Thymus (tissue), 11 donors: ENCODE measurements at regions not wholly inside any gene's neighbourhood (a gene's known extent, or its start where the extent isn't known, plus 50 kb on each side); places are given as distances from the start of the nearest gene placed in this dataset.

ENCODE experiments used
- DNase-seq, 9 donors: peaks; one replicate each; pipeline ENCODE4 v3.0.0-alpha.2; 2013; ENCODE audit warnings: low spot score in 9 of 9, low read depth in 6 of 9, missing footprints in 1 of 9
- H3K27ac ChIP-seq, 2 donors: one replicate each; pipeline ENCODE4 v1.5.1; 2013; ENCODE audit warnings: control low read depth in 1 of 2, low read depth in 1 of 2, low read length in 1 of 2, mild to moderate bottlenecking in 1 of 2, moderate library complexity in 1 of 2
- H3K27me3 ChIP-seq, 2 donors: one replicate each; pipeline ENCODE4 v1.5.1; 2013; ENCODE audit warnings: low read length in 1 of 2; ENCODE audit not compliant: control insufficient read depth in 2 of 2, insufficient read depth in 1 of 2
- H3K36me3 ChIP-seq, 2 donors: one replicate each; pipeline ENCODE4 v1.5.1; 2013; ENCODE audit warnings: low read length in 1 of 2, mild to moderate bottlenecking in 1 of 2, moderate library complexity in 1 of 2; ENCODE audit not compliant: control insufficient read depth in 2 of 2, insufficient read depth in 2 of 2
- H3K4me1 ChIP-seq, 2 donors: one replicate each; pipeline ENCODE4 v1.5.1; 2013; ENCODE audit warnings: low read length in 2 of 2; ENCODE audit not compliant: control insufficient read depth in 2 of 2, insufficient read depth in 2 of 2
- H3K4me3 ChIP-seq, 2 donors: one replicate each; pipeline ENCODE4 v1.5.1; 2013; ENCODE audit warnings: low read length in 2 of 2, control low read depth in 1 of 2, mild to moderate bottlenecking in 1 of 2
- H3K9me3 ChIP-seq, 2 donors: one replicate each; pipeline ENCODE4 v1.5.1; 2013; ENCODE audit warnings: low read length in 1 of 2, mild to moderate bottlenecking in 1 of 2; ENCODE audit not compliant: control insufficient read depth in 2 of 2, insufficient read depth in 1 of 2
- WGBS: extraction: QIAGEN DNeasy Blood & Tissue Kit; methylation state at CpG from one replicate; pipeline ENCODE4 v1.1.7; 2013; 5-methylcytosine and 5-hydroxymethylcytosine counted together
- donor health status: healthy.

DNA sequence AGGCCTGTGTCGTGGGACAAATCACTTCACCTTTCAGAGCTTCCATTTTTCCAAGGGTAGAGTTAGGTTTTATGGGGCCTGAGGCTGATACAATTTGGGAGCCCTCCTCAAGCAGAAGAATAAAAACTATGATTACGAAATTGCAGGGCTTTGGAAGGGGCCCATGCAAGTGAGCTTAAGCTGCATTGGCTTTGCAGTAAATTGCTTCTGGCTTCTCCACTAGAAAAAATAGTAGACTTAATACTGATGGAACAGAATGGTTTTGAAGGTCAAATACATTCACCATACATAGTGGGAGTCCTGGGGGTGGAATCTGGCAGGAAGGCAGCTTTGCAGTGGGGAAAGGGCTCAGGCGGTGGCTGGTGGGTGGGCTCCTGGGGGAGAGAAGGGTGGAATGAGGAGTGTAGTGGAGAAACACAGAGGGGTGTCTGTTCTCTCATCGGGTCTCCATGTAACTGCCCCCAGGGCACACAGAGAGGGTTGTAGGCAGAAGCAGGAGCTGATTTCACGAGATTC lies 55.9 kb upstream of the RNF24 start:
- H3K36me3 ChIP-seq = no peaks in the 10 kb centered on the region
- no peak overlapping the region for H3K27ac ChIP-seq
- H3K9me3 ChIP-seq = peaks cover 1 to 3% of the 10 kb centered on the region in 2 donors
- no peak for DNase-seq
- H3K4me3 ChIP-seq = no peak overlapping the region
- H3K4me1 ChIP-seq = peaks cover 2 to 15% of the 10 kb centered on the region in 2 donors
- no peaks in the 10 kb centered on the region for H3K27me3 ChIP-seq
- WGBS = 94% methylated on average over 5 of the region's 5 CpGs

DNA sequence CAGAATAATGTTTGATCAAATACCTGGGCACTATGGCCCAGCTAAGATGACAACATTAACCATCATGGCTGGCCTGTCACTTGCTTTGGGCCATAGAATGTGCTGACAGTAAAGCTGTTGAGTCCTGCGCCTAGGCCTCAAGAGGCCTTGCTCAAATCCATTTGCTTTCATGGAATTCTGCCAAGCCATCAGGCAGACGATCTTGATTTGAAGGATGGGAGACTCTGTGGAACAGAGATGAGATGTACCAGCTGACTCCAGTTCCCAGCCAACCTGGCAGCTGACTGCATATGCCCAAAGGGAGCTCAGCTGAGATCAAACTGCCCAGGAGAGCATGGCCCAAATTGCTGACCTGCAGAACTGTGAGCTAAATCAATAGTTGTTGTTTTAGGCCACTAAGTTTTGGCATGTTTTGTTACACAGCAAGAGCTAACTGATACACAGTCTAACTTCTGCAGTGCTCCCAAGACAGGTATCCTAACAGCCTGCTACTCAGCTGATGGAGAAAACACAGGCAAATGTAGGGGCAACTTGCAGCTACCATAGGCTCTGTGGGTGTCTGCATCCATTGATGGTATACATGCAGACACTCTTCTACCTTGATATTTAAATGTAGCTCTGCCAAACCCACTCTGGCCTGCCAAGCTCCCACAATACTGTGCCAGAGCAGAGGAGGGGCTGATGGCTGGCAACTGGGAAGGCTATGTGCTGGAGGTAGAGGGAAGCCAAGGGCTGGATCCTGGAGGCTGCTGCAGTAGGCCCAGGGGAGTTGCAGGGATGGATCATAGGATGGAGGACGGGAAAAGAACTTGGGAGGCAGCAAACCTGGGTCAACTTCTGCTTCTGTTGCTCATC lies 55.2 kb upstream of the RNF24 start:
- Histone ChIP-seq H3K9me3 (peaks cover 1 to 3% of the 10 kb centered on the region in 2 donors), H3K27me3 (no peaks in the 10 kb centered on the region), H3K4me1 (peaks cover 4 to 22% of the 10 kb centered on the region in 2 donors), H3K4me3 (no peak overlapping the region), H3K36me3 (no peaks in the 10 kb centered on the region), H3K27ac (no peak overlapping the region)
- no peak for DNase-seq
- WGBS = 95% methylated on average over 3 of the region's 3 CpGs

- H3K27ac ChIP-seq = no peak overlapping the region
- 95% methylated on average over 2 of the region's 2 CpGs for WGBS
- H3K4me3 ChIP-seq = no peak overlapping the region
- H3K27me3 ChIP-seq = no peaks in the 10 kb centered on the region
- peaks cover 4 to 30% of the 10 kb centered on the region in 2 donors for H3K4me1 ChIP-seq
- DNase-seq = no peak
- peaks cover 1 to 3% of the 10 kb centered on the region in 2 donors for H3K9me3 ChIP-seq
- H3K36me3 ChIP-seq = no peaks in the 10 kb centered on the region
Observed at GRCh38 chr20:4069751-4070150, 54.4 kb upstream of the RNF24 start.

DNA sequence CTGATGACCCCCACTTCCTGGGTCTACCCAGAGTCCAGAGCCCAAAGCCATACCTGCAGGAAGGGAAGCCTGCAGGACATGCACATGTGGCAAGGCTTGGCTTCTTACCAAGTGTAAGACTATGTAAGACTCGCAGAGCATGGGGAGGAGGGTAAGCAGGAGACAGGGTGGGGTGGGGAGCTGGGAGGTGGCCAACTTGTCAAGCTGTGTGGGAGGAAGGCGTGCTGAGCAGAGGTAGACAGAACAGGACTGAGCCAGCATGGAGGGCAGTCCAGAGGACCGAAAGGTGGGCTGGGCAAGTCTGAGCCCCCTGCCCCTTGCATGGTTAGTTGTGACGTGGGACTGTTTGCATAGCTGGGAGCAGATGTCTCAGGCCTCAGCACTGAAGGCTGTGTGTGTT lies 53.4 kb upstream of the RNF24 start:
- Histone ChIP-seq H3K4me3 (no peak overlapping the region), H3K9me3 (peaks cover 1 to 3% of the 10 kb centered on the region in 2 donors), H3K27me3 (no peaks in the 10 kb centered on the region), H3K27ac (no peak overlapping the region), H3K36me3 (no peaks in the 10 kb centered on the region), H3K4me1 (peaks cover 8 to 35% of the 10 kb centered on the region in 2 donors)
- no peak for DNase-seq
- 68% methylated on average over 4 of the region's 4 CpGs for WGBS

- no peak for DNase-seq
- Histone ChIP-seq H3K4me1 (peaks cover 8 to 45% of the 10 kb centered on the region in 2 donors), H3K36me3 (no peaks in the 10 kb centered on the region), H3K4me3 (no peak overlapping the region), H3K27ac (no peak overlapping the region), H3K9me3 (peaks cover 1 to 3% of the 10 kb centered on the region in 2 donors), H3K27me3 (no peaks in the 10 kb centered on the region)
- 83% methylated on average over 8 of the region's 8 CpGs for WGBS
Observed at GRCh38 chr20:4067600-4068261, 52.4 kb upstream of the RNF24 start.

GRCh38 chr20:4066551-4066950 lies 51.2 kb upstream of the RNF24 start:
- DNase-seq = no peak
- H3K4me3 ChIP-seq = no peak overlapping the region
- H3K27ac ChIP-seq = no peak overlapping the region
- H3K9me3 ChIP-seq = peaks cover 1 to 3% of the 10 kb centered on the region in 2 donors
- 83% methylated on average over 5 of the region's 5 CpGs for WGBS
- H3K36me3 ChIP-seq = no peaks in the 10 kb centered on the region
- no peaks in the 10 kb centered on the region for H3K27me3 ChIP-seq
- peaks cover 8 to 47% of the 10 kb centered on the region in 2 donors for H3K4me1 ChIP-seq

- 48% methylated on average over 2 of the region's 2 CpGs for WGBS
- peaks cover 7 to 53% of the 10 kb centered on the region in 2 donors for H3K4me1 ChIP-seq
- no peaks in the 10 kb centered on the region for H3K27me3 ChIP-seq
- H3K36me3 ChIP-seq = no peaks in the 10 kb centered on the region
- peak in 1 of 9 donors; percentile 57 for DNase-seq
- peaks cover 0 to 1% of the 10 kb centered on the region in 2 donors for H3K9me3 ChIP-seq
- peak overlapping the region in 1 of 2 donors; percentile 72 for H3K27ac ChIP-seq
- no peak overlapping the region for H3K4me3 ChIP-seq
Observed at GRCh38 chr20:4065391-4065844, 50.1 kb upstream of the RNF24 start.
